PC-3 (cell line): ENCODE measurements at regions not wholly inside any gene's neighbourhood (a gene's known extent, or its start where the extent isn't known, plus 50 kb on each side); places are given as distances from the start of the nearest gene placed in this dataset.

Experiments used
- ATAC-seq: fragments of 200-7000 bp; cut with Tn5 transposase; 2 replicates; pipeline ENCODE4 v1.9.1; 2020; ENCODE audit warnings: mild to moderate bottlenecking, moderate library complexity
- BruUV-seq: library from RNA; stranded (reverse); fragments of 400-500 nt; replicated peaks from 2 replicates; lab custom pipeline; 2021; lab: Mats Ljungman, UMichigan
- CTCF ChIA-PET: fragments of 300-600 bp; sonication (Branson Sonifier 250); formaldehyde crosslinking; loops from one replicate; lab custom pipeline; 2022; ENCODE audit warnings: antibody characterized with exemption; lab: Charles Lee
- POLR2A ChIA-PET: fragments of 300-600 bp; sonication (Branson Sonifier 250); formaldehyde crosslinking; loops from one replicate; lab custom pipeline; 2022; ENCODE audit warnings: antibody characterized with exemption; ENCODE audit not compliant: unreplicated experiment; lab: Charles Lee
- DNase-seq: peaks from one replicate; pipeline ENCODE4 v3.0.0-alpha.2; 2015
- H2AFZ ChIP-seq: fragments of 300-600 bp; sonication (generic); 2 replicates; pipeline ENCODE4 v1.6.0; 2016; ENCODE audit warnings: antibody characterized with exemption, low read length
- H3F3A ChIP-seq: fragments of 300-600 bp; sonication (generic); one replicate; pipeline ENCODE4 v1.6.0; 2017; ENCODE audit warnings: antibody characterized with exemption, low read length, control low read depth, mild to moderate bottlenecking; ENCODE audit not compliant: unreplicated experiment
- H3K27ac ChIP-seq: fragments of 300-600 bp; sonication (generic); 2 replicates; pipeline ENCODE4 v1.5.1; 2016; ENCODE audit warnings: mild to moderate bottlenecking, low read length
- H3K27me3 ChIP-seq: fragments of 300-600 bp; sonication (generic); 2 replicates; pipeline ENCODE4 v1.6.1; 2016; ENCODE audit warnings: low read length, mixed read lengths
- H3K36me3 ChIP-seq: fragments of 300-600 bp; sonication (generic); 2 replicates; pipeline ENCODE4 v1.6.1; 2016; ENCODE audit warnings: low read depth, mixed run types, low read length, mixed read lengths
- H3K4me1 ChIP-seq: fragments of 300-600 bp; sonication (generic); 2 replicates; pipeline ENCODE4 v1.5.1; 2016; ENCODE audit warnings: low read length; ENCODE audit not compliant: insufficient read depth
- H3K4me2 ChIP-seq: fragments of 300-600 bp; sonication (generic); 2 replicates; pipeline ENCODE4 v1.6.0; 2016; ENCODE audit warnings: low read length
- H3K4me3 ChIP-seq: fragments of 300-600 bp; sonication (generic); 2 replicates; pipeline ENCODE4 v1.5.1; 2016; ENCODE audit warnings: mild to moderate bottlenecking, low read length, mixed read lengths
- H3K79me2 ChIP-seq: fragments of 300-600 bp; sonication (generic); 2 replicates; pipeline ENCODE4 v1.6.1; 2017; ENCODE audit warnings: low read length, mixed read lengths
- H3K9ac ChIP-seq: fragments of 300-600 bp; sonication (generic); 2 replicates; pipeline ENCODE4 v1.6.0; 2016; ENCODE audit warnings: mild to moderate bottlenecking, low read length
- H3K9me2 ChIP-seq: fragments of 300-600 bp; sonication (generic); replicated peaks from 2 replicates; pipeline ENCODE4 v1.6.1; 2016; ENCODE audit warnings: mixed run types, low read length, mixed read lengths
- H3K9me3 ChIP-seq: fragments of 300-600 bp; sonication (generic); 2 replicates; pipeline ENCODE4 v1.6.1; 2016; ENCODE audit warnings: low read length, mixed read lengths
- H4K20me1 ChIP-seq: fragments of 300-600 bp; sonication (generic); 2 replicates; pipeline ENCODE4 v1.6.1; 2016; ENCODE audit warnings: low read length, mixed read lengths
- EZH2 ChIP-seq: fragments of 300-600 bp; sonication (generic); IDR thresholded peaks from one replicate; pipeline ENCODE4 v1.6.1; 2017; ENCODE audit warnings: antibody characterized with exemption, mild to moderate bottlenecking, low read length; ENCODE audit not compliant: unreplicated experiment
- EZH2phosphoT487 ChIP-seq: fragments of 300-600 bp; sonication (generic); IDR thresholded peaks from 2 replicates; pipeline ENCODE4 v1.6.1; 2018; ENCODE audit warnings: mild to moderate bottlenecking, antibody characterized with exemption, low read length, borderline replicate concordance
- intact Hi-C: fragments of 100-400 bp; cut with micrococcal nuclease; formaldehyde crosslinking; loops from 2 replicates; pipeline ENCODE4 v1.9.0; 2023
- TF ChIP-seq, protein P1 (sequence below): fragments of 300-600 bp; sonication (generic); conservative IDR thresholded peaks from 2 replicates; pipeline ENCODE4 v1.5.1; 2017; ENCODE audit warnings: antibody characterized with exemption, low read depth, mild to moderate bottlenecking, low read length

DNA sequence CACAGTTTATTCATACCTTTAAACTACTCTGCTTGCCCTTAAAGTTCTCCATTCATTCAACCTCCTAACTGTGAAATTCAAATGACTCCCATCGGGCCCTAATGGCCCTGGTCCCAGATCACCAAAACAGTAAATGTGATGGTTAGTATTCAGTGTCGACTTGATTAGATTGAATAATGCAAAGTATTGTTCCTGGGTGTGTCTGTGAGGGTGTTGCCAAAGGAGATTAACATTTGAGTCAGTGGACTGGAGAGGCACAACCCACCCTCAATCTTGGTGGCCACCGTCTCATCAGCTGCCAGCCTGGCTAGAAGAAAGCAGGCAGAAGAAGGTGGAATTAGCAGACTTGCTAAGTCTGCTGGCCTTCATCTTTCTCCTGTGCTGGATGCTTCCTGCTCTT lies 80.1 kb upstream of the PLXNA4 start:
- no peaks in the 10 kb centered on the region for H3K4me1 ChIP-seq
- no peaks in the 10 kb centered on the region for H4K20me1 ChIP-seq
- H3K79me2 ChIP-seq, result no peaks in the 10 kb centered on the region
- BruUV-seq, result no TSS peak
- H3K9ac ChIP-seq, result no peak overlapping the region
- H2AFZ ChIP-seq, result no peak overlapping the region
- no peak overlapping the region for H3K27ac ChIP-seq
- POLR2A ChIA-PET, result no interaction called here
- H3F3A ChIP-seq, result no peaks in the 10 kb centered on the region
- H3K27me3 ChIP-seq, result peaks cover 5% of the 10 kb centered on the region; the same call in 1 of the 2 replicates
- DNase-seq (no peak), ATAC-seq (no peak)
- H3K4me2 ChIP-seq, result no peak overlapping the region
- H3K4me3 ChIP-seq, result no peak overlapping the region
- TF ChIP-seq, protein P1, sequence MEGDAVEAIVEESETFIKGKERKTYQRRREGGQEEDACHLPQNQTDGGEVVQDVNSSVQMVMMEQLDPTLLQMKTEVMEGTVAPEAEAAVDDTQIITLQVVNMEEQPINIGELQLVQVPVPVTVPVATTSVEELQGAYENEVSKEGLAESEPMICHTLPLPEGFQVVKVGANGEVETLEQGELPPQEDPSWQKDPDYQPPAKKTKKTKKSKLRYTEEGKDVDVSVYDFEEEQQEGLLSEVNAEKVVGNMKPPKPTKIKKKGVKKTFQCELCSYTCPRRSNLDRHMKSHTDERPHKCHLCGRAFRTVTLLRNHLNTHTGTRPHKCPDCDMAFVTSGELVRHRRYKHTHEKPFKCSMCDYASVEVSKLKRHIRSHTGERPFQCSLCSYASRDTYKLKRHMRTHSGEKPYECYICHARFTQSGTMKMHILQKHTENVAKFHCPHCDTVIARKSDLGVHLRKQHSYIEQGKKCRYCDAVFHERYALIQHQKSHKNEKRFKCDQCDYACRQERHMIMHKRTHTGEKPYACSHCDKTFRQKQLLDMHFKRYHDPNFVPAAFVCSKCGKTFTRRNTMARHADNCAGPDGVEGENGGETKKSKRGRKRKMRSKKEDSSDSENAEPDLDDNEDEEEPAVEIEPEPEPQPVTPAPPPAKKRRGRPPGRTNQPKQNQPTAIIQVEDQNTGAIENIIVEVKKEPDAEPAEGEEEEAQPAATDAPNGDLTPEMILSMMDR, result no peak
- TF ChIP-seq EZH2 (no peak), EZH2phosphoT487 (no peak)
- intact Hi-C loops, result no loop called here
- CTCF ChIA-PET, result no interaction called here
- 0 out of 2 replicates have a peak, but pooled peaks cover under 1% of the 10 kb centered on the region for H3K9me2 ChIP-seq
- no peaks in the 10 kb centered on the region for H3K36me3 ChIP-seq
- H3K9me3 ChIP-seq, result no peaks in the 10 kb centered on the region

DNA sequence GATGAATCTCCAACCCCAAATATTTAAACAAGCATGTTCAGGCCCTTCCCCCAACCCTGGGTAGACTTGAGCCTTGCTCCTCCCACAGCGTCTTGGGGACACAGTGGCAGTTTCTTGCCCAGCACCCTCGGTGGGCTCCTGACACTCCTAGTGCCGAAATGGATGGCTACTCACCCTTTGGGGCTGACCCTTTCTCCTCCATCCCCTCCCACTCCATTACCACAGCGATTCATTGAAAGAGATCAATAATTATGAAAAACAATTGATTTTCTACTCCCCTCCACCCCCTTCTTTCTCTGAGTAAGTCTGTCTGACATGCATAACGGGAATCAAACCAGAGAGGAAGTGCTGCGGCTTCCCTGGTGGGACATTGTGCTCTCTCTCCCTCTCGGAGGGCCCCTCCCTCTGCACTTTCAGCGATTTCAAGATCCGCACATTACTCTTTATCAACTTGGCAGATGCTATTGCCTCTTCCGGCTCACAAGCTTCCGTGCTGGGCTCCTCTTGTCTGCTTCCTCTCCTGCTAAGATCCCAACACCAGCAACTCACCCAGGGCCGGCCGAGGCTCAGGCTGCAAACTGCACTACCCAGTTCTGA lies 79.0 kb upstream of the PLXNA4 start:
- no peak overlapping the region for H3K27ac ChIP-seq
- H3K79me2 ChIP-seq, result no peaks in the 10 kb centered on the region
- 0 out of 2 replicates have a peak, but pooled peaks cover 5% of the 10 kb centered on the region for H3K4me1 ChIP-seq
- H4K20me1 ChIP-seq, result no peaks in the 10 kb centered on the region
- no peak overlapping the region for H3K4me3 ChIP-seq
- no peaks in the 10 kb centered on the region for H3K9me3 ChIP-seq
- H2AFZ ChIP-seq, result no peak overlapping the region
- H3K9ac ChIP-seq, result no peak overlapping the region
- ATAC-seq, result no peak
- BruUV-seq, result no TSS peak
- TF ChIP-seq, protein P1, result no peak
- TF ChIP-seq EZH2phosphoT487, result no peak
- no peak for TF ChIP-seq EZH2
- no peaks in the 10 kb centered on the region for H3F3A ChIP-seq
- H3K36me3 ChIP-seq, result no peaks in the 10 kb centered on the region
- intact Hi-C loops, result no loop called here
- no peak for DNase-seq
- no peak overlapping the region for H3K4me2 ChIP-seq
- no peaks in the 10 kb centered on the region for H3K27me3 ChIP-seq
- ChIA-PET CTCF (no interaction called here), POLR2A (no interaction called here)
- 0 out of 2 replicates have a peak, but pooled peaks cover 4% of the 10 kb centered on the region for H3K9me2 ChIP-seq

DNA sequence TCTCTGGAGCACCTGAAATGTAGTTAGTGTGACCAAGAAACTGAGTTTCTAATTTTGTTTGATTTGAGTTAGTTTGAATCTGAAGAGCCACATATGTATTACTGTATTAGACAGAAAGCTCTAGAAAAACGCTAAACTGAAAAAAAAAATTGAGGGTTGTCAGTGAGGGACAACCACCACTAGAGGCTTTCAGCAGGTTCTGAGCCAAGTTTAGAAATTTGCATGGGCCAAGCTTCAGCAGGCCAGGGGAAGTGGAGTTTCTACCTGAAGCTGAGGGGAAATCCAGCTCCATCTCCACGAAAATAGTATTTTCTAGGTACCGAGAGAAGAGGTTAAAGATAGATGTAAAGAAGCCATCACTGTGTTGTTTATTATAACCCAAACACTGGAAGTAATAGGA lies 77.9 kb upstream of the PLXNA4 start:
- no peak overlapping the region for H2AFZ ChIP-seq
- no peak overlapping the region for H3K4me3 ChIP-seq
- DNase-seq (peak; percentile 23), ATAC-seq (peak; percentile 42)
- POLR2A ChIA-PET, result no interaction called here
- no peaks in the 10 kb centered on the region for H3F3A ChIP-seq
- H3K36me3 ChIP-seq, result no peaks in the 10 kb centered on the region
- intact Hi-C loops, result no loop called here
- 0 out of 2 replicates have a peak, but pooled peaks cover 6% of the 10 kb centered on the region for H3K4me1 ChIP-seq
- no TSS peak for BruUV-seq
- H3K9ac ChIP-seq, result no peak overlapping the region
- H3K27me3 ChIP-seq, result no peaks in the 10 kb centered on the region
- H3K9me2 ChIP-seq, result 0 out of 2 replicates have a peak, but pooled peaks cover 4% of the 10 kb centered on the region
- H3K9me3 ChIP-seq, result no peaks in the 10 kb centered on the region
- TF ChIP-seq EZH2 (no peak), EZH2phosphoT487 (no peak)
- TF ChIP-seq, protein P1, result peak; percentile 57
- H3K79me2 ChIP-seq, result no peaks in the 10 kb centered on the region
- no peak overlapping the region for H3K4me2 ChIP-seq
- no peaks in the 10 kb centered on the region for H4K20me1 ChIP-seq
- H3K27ac ChIP-seq, result no peak overlapping the region
- CTCF ChIA-PET, result interaction anchor here (0.6 kb wide), 2 partner anchors 65 to 165 kb away, joined by 3 read pairs; no protein-coding TSS in a partner anchor
